ENCODE measurements at regions not wholly inside any gene's neighbourhood (a gene's known extent, or its start where the extent isn't known, plus 50 kb on each side); places are given as distances from the start of the nearest gene placed in this dataset.

- no peaks in the 10 kb centered on the region for H3K9me3 ChIP-seq
- H3K27ac ChIP-seq: no peak overlapping the region
- no peaks in the 10 kb centered on the region for H3K36me3 ChIP-seq
- H3K27me3 ChIP-seq (replicated peaks; ENCODE audit: insufficient read depth): no peaks in the 10 kb centered on the region
- DNase-seq (ENCODE audit: low spot score): no peak
- intact Hi-C loops (cut with DNase I): no loop called here
- H3K4me3 ChIP-seq: no peak overlapping the region
- TF ChIP-seq POLR2A (IDR thresholded peaks at IDR 0.05): no peak
- no peak for TF ChIP-seq CTCF (IDR thresholded peaks at IDR 0.05)
- no peak for TF ChIP-seq POLR2AphosphoS5 (IDR thresholded peaks at IDR 0.05)
- WGBS: 74% methylated on average over 4 of the region's 4 CpGs
- H3K4me1 ChIP-seq (replicated peaks): no peaks in the 10 kb centered on the region
Observed at GRCh38 chr3:110027446-110028080, 690.2 kb upstream of the DPPA4 start.

- no peak overlapping the region for H3K27ac ChIP-seq
- no peaks in the 10 kb centered on the region for H3K4me1 ChIP-seq (replicated peaks)
- H3K9me3 ChIP-seq: no peaks in the 10 kb centered on the region
- TF ChIP-seq POLR2A (IDR thresholded peaks at IDR 0.05) (no peak), POLR2AphosphoS5 (IDR thresholded peaks at IDR 0.05) (no peak), CTCF (IDR thresholded peaks at IDR 0.05) (no peak)
- H3K4me3 ChIP-seq: no peak overlapping the region
- intact Hi-C loops (cut with DNase I): no loop called here
- no peak for DNase-seq (ENCODE audit: low spot score)
- no peaks in the 10 kb centered on the region for H3K36me3 ChIP-seq
- H3K27me3 ChIP-seq (replicated peaks; ENCODE audit: insufficient read depth): no peaks in the 10 kb centered on the region
- WGBS: 89% methylated on average over 2 of the region's 2 CpGs
Observed at GRCh38 chr3:110031975-110032374, 694.6 kb upstream of the DPPA4 start.

DNA sequence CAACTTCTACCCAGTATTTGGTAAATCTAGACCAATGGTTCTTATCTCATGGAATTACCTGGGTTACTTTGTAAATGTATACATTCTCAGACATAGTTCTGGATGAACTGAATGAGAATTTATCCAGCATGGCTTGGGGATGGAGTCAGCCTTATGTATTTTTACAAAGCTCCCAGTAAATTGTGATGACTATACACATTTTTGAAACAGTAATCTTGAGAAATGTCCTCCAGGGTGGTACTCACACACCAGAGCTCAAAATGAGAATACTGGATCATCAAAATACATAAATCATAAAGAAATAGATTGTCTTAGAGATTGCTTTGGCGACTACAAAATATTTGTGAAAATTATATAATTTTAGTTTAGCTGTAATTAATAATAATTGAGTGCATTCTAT is 722.1 kb upstream of the DPPA4 start:
- Histone ChIP-seq H3K9me3 (no peaks in the 10 kb centered on the region), H3K27me3 (replicated peaks; ENCODE audit: insufficient read depth) (no peaks in the 10 kb centered on the region), H3K4me3 (no peak overlapping the region), H3K27ac (no peak overlapping the region), H3K4me1 (replicated peaks) (no peaks in the 10 kb centered on the region), H3K36me3 (no peaks in the 10 kb centered on the region)
- intact Hi-C loops (cut with DNase I): no loop called here
- TF ChIP-seq POLR2AphosphoS5 (IDR thresholded peaks at IDR 0.05) (no peak), CTCF (IDR thresholded peaks at IDR 0.05) (no peak), POLR2A (IDR thresholded peaks at IDR 0.05) (no peak)
- DNase-seq (ENCODE audit: low spot score): no peak
- WGBS: 93% methylated on average over 1 of the region's 1 CpG

DNA sequence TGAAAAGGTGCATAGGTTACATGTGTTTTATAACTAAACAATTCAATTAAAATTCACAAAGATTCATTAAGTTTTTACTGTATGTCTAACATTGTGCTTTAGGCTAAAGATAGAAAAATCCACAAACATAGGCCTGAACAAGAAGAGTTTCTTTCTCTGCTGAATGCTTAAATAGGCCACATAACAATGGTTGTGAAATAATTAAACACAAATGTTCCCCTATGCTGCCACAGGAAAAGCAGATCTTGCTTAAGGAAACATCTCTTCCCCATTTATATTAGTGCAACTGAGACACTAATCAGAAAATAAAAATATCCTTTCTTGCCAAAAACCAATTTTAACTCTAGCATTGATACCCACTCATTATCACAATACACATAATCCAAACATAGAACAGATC is 725.4 kb upstream of the DPPA4 start:
- H3K4me1 ChIP-seq (replicated peaks): no peaks in the 10 kb centered on the region
- no peak overlapping the region for H3K4me3 ChIP-seq
- intact Hi-C loops (cut with DNase I): no loop called here
- no peak for TF ChIP-seq POLR2AphosphoS5 (IDR thresholded peaks at IDR 0.05)
- no peak for TF ChIP-seq POLR2A (IDR thresholded peaks at IDR 0.05)
- TF ChIP-seq CTCF (IDR thresholded peaks at IDR 0.05): no peak
- no peak overlapping the region for H3K27ac ChIP-seq
- no peak for DNase-seq (ENCODE audit: low spot score)
- no peaks in the 10 kb centered on the region for H3K36me3 ChIP-seq
- no peaks in the 10 kb centered on the region for H3K27me3 ChIP-seq (replicated peaks; ENCODE audit: insufficient read depth)
- H3K9me3 ChIP-seq: no peaks in the 10 kb centered on the region

GRCh38 chr3:110063178-110063577 is 725.8 kb upstream of the DPPA4 start:
- 43% methylated on average over 1 of the region's 1 CpG for WGBS

More at GRCh38 chr3:110063178-110063577, 725.8 kb upstream of the DPPA4 start:
- intact Hi-C loops (cut with DNase I): no loop called here
- H3K27me3 ChIP-seq (replicated peaks; ENCODE audit: insufficient read depth): no peaks in the 10 kb centered on the region
- TF ChIP-seq POLR2AphosphoS5 (IDR thresholded peaks at IDR 0.05) (no peak), CTCF (IDR thresholded peaks at IDR 0.05) (no peak), POLR2A (IDR thresholded peaks at IDR 0.05) (no peak)
- no peak for DNase-seq (ENCODE audit: low spot score)
- no peaks in the 10 kb centered on the region for H3K9me3 ChIP-seq
- no peaks in the 10 kb centered on the region for H3K4me1 ChIP-seq (replicated peaks)
- no peak overlapping the region for H3K4me3 ChIP-seq
- no peak overlapping the region for H3K27ac ChIP-seq
- H3K36me3 ChIP-seq: no peaks in the 10 kb centered on the region

All from prostate gland (tissue), 2 donors.